Body of pancreas (tissue), 4 donors: ENCODE measurements at regions not wholly inside any gene's neighbourhood (a gene's known extent, or its start where the extent isn't known, plus 50 kb on each side); places are given as distances from the start of the nearest gene placed in this dataset.

Experiments
- CTCF ChIP-seq, 7 experiments: fragments of 450-650 bp in 4 of 7; fragments of 200-600 bp in 3 of 7; sonication (generic) in 3 of 7; IDR thresholded peaks; one replicate each; pipeline ENCODE4 v1.5.1; 2016 to 2019; ENCODE audit warnings: antibody characterized with exemption in 7 of 7
- POLR2A ChIP-seq, 3 donors: fragments of 450-650 bp; IDR thresholded peaks; one replicate each; pipeline ENCODE4 v1.6.1; 2016; ENCODE audit warnings: antibody characterized with exemption in 3 of 3, mild to moderate bottlenecking in 2 of 3

- TF ChIP-seq CTCF (IDR thresholded peaks at IDR 0.05): no peak
- no peak for TF ChIP-seq POLR2A (IDR thresholded peaks at IDR 0.05)
These were observed 988.3 kb downstream of the VRK1 start for GRCh38 chr14:97785495-97785894.
